HepG2 (cell line): ENCODE measurements at regions not wholly inside any gene's neighbourhood (a gene's known extent, or its start where the extent isn't known, plus 50 kb on each side); places are given as distances from the start of the nearest gene placed in this dataset.

Experiments
- ATAC-seq: fragments of 200-7000 bp; cut with Tn5 transposase; 3 replicates; pipeline ENCODE4 v1.9.1; 2020; ENCODE audit warnings: mild to moderate bottlenecking, moderate library complexity
- BruUV-seq: library from RNA; stranded (reverse); fragments of 400-500 nt; replicated peaks from 2 replicates; lab custom pipeline; 2021; lab: Mats Ljungman, UMichigan
- CTCF ChIA-PET: fragments of 300-600 bp; formaldehyde crosslinking; extraction: SDS; loops from one replicate; lab custom pipeline; 2021; ENCODE audit warnings: low total read pairs, inconsistent platforms, low intra/inter-chr PET ratio; lab: Yijun Ruan, JAX
- POLR2A ChIA-PET: fragments of 350-600 bp; sonication (Branson Sonifier 250); formaldehyde crosslinking; loops from one replicate; lab custom pipeline; 2020; ENCODE audit warnings: antibody characterized with exemption, inconsistent platforms; lab: Yijun Ruan, JAX
- DNase-seq: peaks from one replicate; pipeline ENCODE4 v3.0.0-alpha.2; 2015; ENCODE audit warnings: low spot score
- FAIRE-seq: peaks from 3 replicates; lab custom pipeline; 2011; peaks lifted over from hg19 to GRCh38; lab: Jason Lieb, UNC
- H2AFZ ChIP-seq: one replicate; pipeline ENCODE4 v1.6.1; 2011; ENCODE audit warnings: low read length, inconsistent platforms
- H3K27ac ChIP-seq: fragments of 300-600 bp; 3 replicates; pipeline ENCODE4 v1.8.0; 2011; ENCODE audit warnings: mixed run types, mild to moderate bottlenecking, mixed read lengths, low read length, inconsistent platforms; ENCODE audit not compliant: insufficient read depth; ENCODE audit errors: extremely low read length
- H3K27me3 ChIP-seq, 2 experiments: fragments of 200-600 bp in 1 of 2; 2 replicates in 1 of 2; 3 replicates in 1 of 2; pipeline versions ENCODE4 v1.6.0 to v1.8.0; 2011; ENCODE audit warnings: low read length in 2 of 2, mild to moderate bottlenecking in 2 of 2, moderate library complexity in 2 of 2, inconsistent platforms in 1 of 2; ENCODE audit not compliant: insufficient read depth in 2 of 2, control insufficient read depth in 1 of 2
- H3K36me3 ChIP-seq, 2 experiments: fragments of 200-600 bp in 1 of 2; replicated peaks in 1 of 2; 2 replicates in 1 of 2; 3 replicates in 1 of 2; pipeline versions ENCODE4 v1.5.1 to v1.8.0; 2011; ENCODE audit warnings: low read length in 2 of 2, inconsistent platforms in 1 of 2; ENCODE audit not compliant: insufficient read depth in 2 of 2, control insufficient read depth in 1 of 2
- H3K4me1 ChIP-seq: 2 replicates; pipeline ENCODE4 v1.5.1; 2012; ENCODE audit warnings: low read length, inconsistent platforms; ENCODE audit not compliant: insufficient read depth
- H3K4me2 ChIP-seq: 2 replicates; pipeline ENCODE4 v1.6.0; 2011; ENCODE audit warnings: low read depth, low read length, inconsistent platforms
- H3K4me3 ChIP-seq, 3 experiments: fragments of 200-600 bp in 1 of 3; sonication (generic), shearing (Covaris generic) in 1 of 3; replicated peaks in 1 of 3; 2 replicates each; pipeline ENCODE4 v1.5.1; 2011 to 2016; ENCODE audit warnings: low read length in 3 of 3, inconsistent platforms in 2 of 3, low read depth in 2 of 3, mild to moderate bottlenecking in 2 of 3, control low read depth in 1 of 3, mixed read lengths in 1 of 3; ENCODE audit not compliant: insufficient read depth in 1 of 3
- H3K79me2 ChIP-seq: one replicate; pipeline ENCODE4 v1.6.1; 2011; ENCODE audit warnings: low read length, inconsistent platforms; ENCODE audit not compliant: insufficient read depth
- H3K9ac ChIP-seq: 2 replicates; pipeline ENCODE4 v1.6.0; 2011; ENCODE audit warnings: mild to moderate bottlenecking, low read depth, low read length, inconsistent platforms; ENCODE audit not compliant: insufficient read depth
- H3K9me3 ChIP-seq: 2 replicates; pipeline ENCODE4 v1.5.1; 2012; ENCODE audit warnings: mild to moderate bottlenecking, low read length
- H4K20me1 ChIP-seq: 2 replicates; pipeline ENCODE4 v1.6.0; 2011; ENCODE audit warnings: inconsistent platforms, mild to moderate bottlenecking, low read length, moderate library complexity; ENCODE audit not compliant: insufficient read depth
- CAMTA2 ChIP-seq: sonication (generic); formaldehyde crosslinking; IDR thresholded peaks from 2 replicates; pipeline ENCODE4 v1.4.0; 2020; ENCODE audit warnings: mild to moderate bottlenecking, missing genetic modification reagents, borderline replicate concordance
- KDM1A ChIP-seq: IDR thresholded peaks from 2 replicates; pipeline ENCODE4 v1.6.1; 2016; ENCODE audit warnings: missing compliant biosample characterization
- MIER2 ChIP-seq: IDR thresholded peaks from 2 replicates; pipeline ENCODE4 v1.6.1; 2016; ENCODE audit warnings: missing biosample characterization, missing genetic modification reagents
- RARG ChIP-seq: sonication (generic); formaldehyde crosslinking; IDR thresholded peaks from 2 replicates; pipeline ENCODE4 v1.4.0; 2020; ENCODE audit warnings: low read depth, mild to moderate bottlenecking, missing genetic modification reagents
- RCOR2 ChIP-seq: IDR thresholded peaks from 2 replicates; pipeline ENCODE4 v1.6.1; 2016; ENCODE audit warnings: missing biosample characterization, missing genetic modification reagents
- SPEN ChIP-seq: sonication (generic); formaldehyde crosslinking; IDR thresholded peaks from 2 replicates; pipeline ENCODE4 v1.5.1; 2020; ENCODE audit warnings: low read depth, mild to moderate bottlenecking, missing genetic modification reagents
- SRSF1 ChIP-seq: fragments of 200-400 bp; formaldehyde crosslinking; optimal IDR thresholded peaks from 2 replicates; pipeline ENCODE3; 2017; ENCODE audit warnings: mild to moderate bottlenecking, low read depth, low read length, moderate library complexity
- TIGD3 ChIP-seq: sonication (generic); formaldehyde crosslinking; IDR thresholded peaks from 2 replicates; pipeline ENCODE4 v1.5.1; 2020; ENCODE audit warnings: mild to moderate bottlenecking, missing genetic modification reagents, borderline replicate concordance
- ZFP36 ChIP-seq: fragments of 150-350 bp; IDR thresholded peaks from 2 replicates; pipeline ENCODE4 v1.6.1; 2018; ENCODE audit warnings: borderline replicate concordance, low read length, low read depth; ENCODE audit not compliant: partially characterized antibody
- ZNF264 ChIP-seq: sonication (generic); formaldehyde crosslinking; IDR thresholded peaks from 2 replicates; pipeline ENCODE4 v1.4.0; 2020; ENCODE audit warnings: missing genetic modification reagents
- ZNF281 ChIP-seq: sonication (generic); formaldehyde crosslinking; IDR thresholded peaks from 2 replicates; pipeline ENCODE4 v1.4.0; 2020; ENCODE audit warnings: missing genetic modification reagents, borderline replicate concordance
- ZNF337 ChIP-seq: sonication (generic); formaldehyde crosslinking; IDR thresholded peaks from 2 replicates; pipeline ENCODE4 v1.5.1; 2020; ENCODE audit warnings: missing genetic modification reagents, low read depth, mild to moderate bottlenecking, borderline replicate concordance
- ZNF558 ChIP-seq: sonication (generic); formaldehyde crosslinking; IDR thresholded peaks from 2 replicates; pipeline ENCODE4 v1.9.0; 2022; ENCODE audit warnings: mild to moderate bottlenecking, missing genetic modification reagents, borderline replicate concordance
- ZNF607 ChIP-seq: sonication (generic); formaldehyde crosslinking; IDR thresholded peaks from 2 replicates; pipeline ENCODE4 v1.5.1; 2020; ENCODE audit warnings: missing genetic modification reagents, mild to moderate bottlenecking, borderline replicate concordance
- ZNF710 ChIP-seq: sonication (generic); formaldehyde crosslinking; IDR thresholded peaks from 2 replicates; pipeline ENCODE4 v1.5.0; 2020; ENCODE audit warnings: mild to moderate bottlenecking, missing genetic modification reagents, borderline replicate concordance
- ZNF768 ChIP-seq: sonication (generic); formaldehyde crosslinking; IDR thresholded peaks from 2 replicates; pipeline ENCODE4 v1.4.0; 2020; ENCODE audit warnings: missing genetic modification reagents
- ZSCAN12 ChIP-seq: sonication (generic); formaldehyde crosslinking; IDR thresholded peaks from 2 replicates; pipeline ENCODE4 v1.9.0; 2021; ENCODE audit warnings: mild to moderate bottlenecking, missing genetic modification reagents
- WGBS: methylation state at CpG from one replicate; pipeline ENCODE4 v1.1.6; 2017; ENCODE audit warnings: low lambda C conversion rate; 5-methylcytosine and 5-hydroxymethylcytosine counted together
- in situ Hi-C: cut with HindIII; loops from 2 replicates; pipeline ENCODE4 v1.10.0; 2017; ENCODE audit warnings: low pct_unique_long_range_greater_than_20kb; ENCODE audit not compliant: extremely low pct_ligation_motif_present
- intact Hi-C: fragments of 100-400 bp; cut with micrococcal nuclease; formaldehyde crosslinking; loops from one replicate; pipeline ENCODE4 v1.10.0; 2022; ENCODE audit not compliant: unreplicated experiment

- no peak for ATAC-seq
- in situ Hi-C loops, result no loop called here
- Histone ChIP-seq H3K79me2 (peaks cover 30% of the 10 kb centered on the region), H2AFZ (no peak overlapping the region), H4K20me1 (peaks cover 15% of the 10 kb centered on the region), H3K4me3 (peak overlapping the region in 1 of 3 experiments; percentile 25; a peak in 1 of 6 replicates), H3K4me1 (peaks cover 63% of the 10 kb centered on the region), H3K36me3 (no peaks in the 10 kb centered on the region; a peak in 1 of 5 replicates), H3K9ac (0 out of 2 replicates have a peak overlapping the region, but pooled peaks have one; percentile 26), H3K4me2 (peak overlapping the region; percentile 53; the same call in 1 of the 2 replicates), H3K27me3 (no peaks in the 10 kb centered on the region), H3K27ac (no peak overlapping the region), H3K9me3 (no peaks in the 10 kb centered on the region)
- WGBS, result 84% methylated on average over 7 of the region's 7 CpGs
- ChIA-PET POLR2A (no interaction called here), CTCF (no interaction called here)
- FAIRE-seq, result no peak
- no TSS peak for BruUV-seq
- no peak for DNase-seq
- intact Hi-C loops, result loop anchor here (10.0 kb wide), 1 partner anchor 51 kb away; the partner anchor contains the start of gene NCOR2
- no peak for TF ChIP-seq ZNF607 (CRISPR knock-in tag)
- TF ChIP-seq ZFP36, result peak; percentile 54
- peak; percentile 99 for TF ChIP-seq ZNF768 (CRISPR knock-in tag)
- TF ChIP-seq MIER2, result no peak
- TF ChIP-seq ZNF281, result peak; percentile 48; the same call in 1 of the 2 replicates
- TF ChIP-seq RCOR2 (CRISPR knock-in tag), result peak; percentile 30; the same call in 1 of the 2 replicates
- TF ChIP-seq ZNF710 (CRISPR knock-in tag), result no peak
- TF ChIP-seq ZNF337 (CRISPR knock-in tag), result no peak
- no peak for TF ChIP-seq ZNF264 (CRISPR knock-in tag)
- TF ChIP-seq CAMTA2, result no peak
- TF ChIP-seq ZNF558 (CRISPR knock-in tag), result no peak
- no peak for TF ChIP-seq ZSCAN12 (CRISPR knock-in tag)
- TF ChIP-seq KDM1A (CRISPR knock-in tag), result 0 out of 2 replicates have a peak, but pooled peaks have one; percentile 48
- no peak for TF ChIP-seq SRSF1
- no peak for TF ChIP-seq TIGD3
- TF ChIP-seq SPEN (CRISPR knock-in tag), result no peak
- no peak for TF ChIP-seq RARG (CRISPR knock-in tag)
Observed at GRCh38 chr12:124513297-124513867, 54.0 kb downstream of the NCOR2 start.
